ENCODE measurements at regions not wholly inside any gene's neighbourhood (a gene's known extent, or its start where the extent isn't known, plus 50 kb on each side); places are given as distances from the start of the nearest gene placed in this dataset.

- Mint-ChIP-seq H3K27ac (no peak overlapping the region), H3K4me1 (no peaks in the 10 kb centered on the region), H3K36me3 (peaks cover 2% of the 10 kb centered on the region), H3K27me3 (no peaks in the 10 kb centered on the region), H3K4me3 (no peak overlapping the region), H3K9me3 (peaks cover 3% of the 10 kb centered on the region)
- no peak for DNase-seq
- CTCF ChIA-PET, result no interaction called here
Measured at GRCh38 chr3:177665122-177665808, 468.0 kb upstream of the TBL1XR1 start.

- Mint-ChIP-seq H3K9me3 (no peaks in the 10 kb centered on the region), H3K27ac (no peak overlapping the region), H3K4me3 (no peak overlapping the region), H3K27me3 (no peaks in the 10 kb centered on the region), H3K4me1 (no peaks in the 10 kb centered on the region), H3K36me3 (no peaks in the 10 kb centered on the region)
- CTCF ChIA-PET, result no interaction called here
- no peak for DNase-seq
Measured at GRCh38 chr3:177672252-177672911, 475.1 kb upstream of the TBL1XR1 start.

- no peaks in the 10 kb centered on the region for H3K36me3 Mint-ChIP-seq
- no peak for DNase-seq
- no peak overlapping the region for H3K4me3 Mint-ChIP-seq
- H3K27ac Mint-ChIP-seq, result no peak overlapping the region
- CTCF ChIA-PET, result no interaction called here
- H3K9me3 Mint-ChIP-seq, result no peaks in the 10 kb centered on the region
- no peaks in the 10 kb centered on the region for H3K4me1 Mint-ChIP-seq
- no peaks in the 10 kb centered on the region for H3K27me3 Mint-ChIP-seq
Measured at GRCh38 chr3:177673112-177673914, 476.0 kb upstream of the TBL1XR1 start.

GRCh38 chr3:177674186-177674585 is 476.9 kb upstream of the TBL1XR1 start:
- no peak for DNase-seq
- no peaks in the 10 kb centered on the region for H3K36me3 Mint-ChIP-seq
- no peaks in the 10 kb centered on the region for H3K9me3 Mint-ChIP-seq
- H3K27me3 Mint-ChIP-seq, result no peaks in the 10 kb centered on the region
- CTCF ChIA-PET, result interaction anchor here (0.6 kb wide), 1 partner anchor 178 kb away, joined by 3 read pairs; no protein-coding TSS in a partner anchor
- H3K4me1 Mint-ChIP-seq, result peaks cover 5% of the 10 kb centered on the region
- H3K27ac Mint-ChIP-seq, result no peak overlapping the region
- no peak overlapping the region for H3K4me3 Mint-ChIP-seq

GRCh38 chr3:177676148-177676547 is 478.9 kb upstream of the TBL1XR1 start:
- no peaks in the 10 kb centered on the region for H3K36me3 Mint-ChIP-seq
- H3K27ac Mint-ChIP-seq, result no peak overlapping the region
- no peaks in the 10 kb centered on the region for H3K9me3 Mint-ChIP-seq
- DNase-seq, result no peak
- H3K4me3 Mint-ChIP-seq, result no peak overlapping the region
- CTCF ChIA-PET, result no interaction called here
- no peaks in the 10 kb centered on the region for H3K27me3 Mint-ChIP-seq
- peaks cover 15% of the 10 kb centered on the region for H3K4me1 Mint-ChIP-seq

- CTCF ChIA-PET, result no interaction called here
- Mint-ChIP-seq H3K27ac (no peak overlapping the region), H3K36me3 (no peaks in the 10 kb centered on the region), H3K9me3 (no peaks in the 10 kb centered on the region), H3K27me3 (no peaks in the 10 kb centered on the region), H3K4me3 (no peak overlapping the region), H3K4me1 (peaks cover 16% of the 10 kb centered on the region)
- no peak for DNase-seq
Measured at GRCh38 chr3:177676947-177677587, 479.8 kb upstream of the TBL1XR1 start.

GRCh38 chr3:177679568-177680471 is 482.5 kb upstream of the TBL1XR1 start:
- Mint-ChIP-seq H3K27me3 (no peaks in the 10 kb centered on the region), H3K4me1 (peaks cover 23% of the 10 kb centered on the region), H3K27ac (peak overlapping the region; percentile 5), H3K4me3 (no peak overlapping the region), H3K9me3 (no peaks in the 10 kb centered on the region), H3K36me3 (no peaks in the 10 kb centered on the region)
- peak; percentile 25 for DNase-seq
- CTCF ChIA-PET, result interaction anchor here (0.6 kb wide), 1 partner anchor 804 kb away, joined by 3 read pairs; no protein-coding TSS in a partner anchor

- Mint-ChIP-seq H3K4me3 (no peak overlapping the region), H3K27me3 (no peaks in the 10 kb centered on the region), H3K27ac (no peak overlapping the region), H3K36me3 (no peaks in the 10 kb centered on the region), H3K9me3 (no peaks in the 10 kb centered on the region), H3K4me1 (peaks cover 23% of the 10 kb centered on the region)
- no peak for DNase-seq
- CTCF ChIA-PET, result interaction anchor here (0.6 kb wide), 1 partner anchor 805 kb away, joined by 3 read pairs; no protein-coding TSS in a partner anchor
Measured at GRCh38 chr3:177680472-177680821, 483.2 kb upstream of the TBL1XR1 start.

GRCh38 chr3:177681156-177681555 is 483.9 kb upstream of the TBL1XR1 start:
- no peaks in the 10 kb centered on the region for H3K9me3 Mint-ChIP-seq
- H3K36me3 Mint-ChIP-seq, result no peaks in the 10 kb centered on the region
- no peak overlapping the region for H3K27ac Mint-ChIP-seq
- no peak overlapping the region for H3K4me3 Mint-ChIP-seq
- DNase-seq, result no peak
- CTCF ChIA-PET, result interaction anchor here (0.8 kb wide), 1 partner anchor 27 kb away, joined by 3 read pairs; no protein-coding TSS in a partner anchor
- no peaks in the 10 kb centered on the region for H3K27me3 Mint-ChIP-seq
- H3K4me1 Mint-ChIP-seq, result peaks cover 23% of the 10 kb centered on the region

GRCh38 chr3:177681852-177682251 is 484.6 kb upstream of the TBL1XR1 start:
- DNase-seq, result no peak
- no peaks in the 10 kb centered on the region for H3K27me3 Mint-ChIP-seq
- no peaks in the 10 kb centered on the region for H3K36me3 Mint-ChIP-seq
- H3K4me3 Mint-ChIP-seq, result no peak overlapping the region
- CTCF ChIA-PET, result interaction anchor here (0.8 kb wide), 1 partner anchor 28 kb away, joined by 3 read pairs; no protein-coding TSS in a partner anchor
- H3K27ac Mint-ChIP-seq, result no peak overlapping the region
- H3K9me3 Mint-ChIP-seq, result no peaks in the 10 kb centered on the region
- peaks cover 23% of the 10 kb centered on the region for H3K4me1 Mint-ChIP-seq

- no peak overlapping the region for H3K4me3 Mint-ChIP-seq
- no peaks in the 10 kb centered on the region for H3K36me3 Mint-ChIP-seq
- DNase-seq, result no peak
- no peaks in the 10 kb centered on the region for H3K27me3 Mint-ChIP-seq
- no peaks in the 10 kb centered on the region for H3K9me3 Mint-ChIP-seq
- CTCF ChIA-PET, result no interaction called here
- H3K27ac Mint-ChIP-seq, result no peak overlapping the region
- H3K4me1 Mint-ChIP-seq, result peaks cover 23% of the 10 kb centered on the region
Measured at GRCh38 chr3:177683586-177683985, 486.3 kb upstream of the TBL1XR1 start.

- no peak overlapping the region for H3K4me3 Mint-ChIP-seq
- CTCF ChIA-PET, result no interaction called here
- DNase-seq, result no peak
- no peaks in the 10 kb centered on the region for H3K27me3 Mint-ChIP-seq
- no peaks in the 10 kb centered on the region for H3K36me3 Mint-ChIP-seq
- no peak overlapping the region for H3K27ac Mint-ChIP-seq
- peaks cover 9% of the 10 kb centered on the region for H3K4me1 Mint-ChIP-seq
- no peaks in the 10 kb centered on the region for H3K9me3 Mint-ChIP-seq
Measured at GRCh38 chr3:177686671-177687070, 489.4 kb upstream of the TBL1XR1 start.

- CTCF ChIA-PET, result no interaction called here
- Mint-ChIP-seq H3K36me3 (no peaks in the 10 kb centered on the region), H3K4me1 (peaks cover 5% of the 10 kb centered on the region), H3K4me3 (no peak overlapping the region), H3K9me3 (no peaks in the 10 kb centered on the region), H3K27me3 (no peaks in the 10 kb centered on the region), H3K27ac (no peak overlapping the region)
- no peak for DNase-seq
Measured at GRCh38 chr3:177687291-177687690, 490.0 kb upstream of the TBL1XR1 start.
